GF-D8 (cell line): ENCODE measurements at regions not wholly inside any gene's neighbourhood (a gene's known extent, or its start where the extent isn't known, plus 50 kb on each side); places are given as distances from the start of the nearest gene placed in this dataset.

ENCODE experiments used
- DNase-seq: peaks from one replicate; lab custom pipeline; 2025; lab: John Stamatoyannopoulos, UW

DNA sequence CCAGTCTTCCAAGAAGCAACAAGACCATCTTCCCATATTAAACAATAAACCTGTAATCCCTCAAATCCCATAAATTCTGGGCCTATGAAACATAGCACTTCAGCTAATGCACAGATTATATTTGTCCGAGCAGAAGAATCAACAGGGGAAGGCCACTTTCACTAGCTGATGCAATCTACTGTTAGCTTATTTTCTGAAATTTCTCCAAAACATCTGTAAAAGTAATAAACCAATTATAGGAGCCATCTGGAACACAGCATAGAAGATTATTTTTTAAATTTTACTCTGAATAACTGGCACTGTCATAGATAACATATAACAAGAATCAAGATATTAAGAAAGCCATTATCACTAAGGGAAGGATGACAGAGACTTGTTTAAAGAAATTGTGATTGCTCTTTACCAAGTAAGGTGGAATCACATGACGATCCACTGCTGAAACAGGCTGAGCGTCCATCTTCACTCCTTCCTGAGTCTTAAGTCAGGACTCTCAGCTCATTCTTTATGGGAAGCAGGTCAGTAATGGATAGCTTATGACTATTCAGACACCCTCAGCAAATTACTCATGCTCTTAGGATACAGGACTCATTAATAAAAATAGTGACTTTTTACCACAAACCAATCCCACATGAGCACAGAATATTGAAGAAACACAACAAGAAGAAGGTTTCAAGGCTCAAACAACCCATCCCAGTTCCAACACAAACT, 719.5 kb downstream of the XPNPEP1 start:
- no peak for DNase-seq

GRCh38 chr10:109202111-109202510, 721.2 kb downstream of the XPNPEP1 start:
- DNase-seq: no peak

DNA sequence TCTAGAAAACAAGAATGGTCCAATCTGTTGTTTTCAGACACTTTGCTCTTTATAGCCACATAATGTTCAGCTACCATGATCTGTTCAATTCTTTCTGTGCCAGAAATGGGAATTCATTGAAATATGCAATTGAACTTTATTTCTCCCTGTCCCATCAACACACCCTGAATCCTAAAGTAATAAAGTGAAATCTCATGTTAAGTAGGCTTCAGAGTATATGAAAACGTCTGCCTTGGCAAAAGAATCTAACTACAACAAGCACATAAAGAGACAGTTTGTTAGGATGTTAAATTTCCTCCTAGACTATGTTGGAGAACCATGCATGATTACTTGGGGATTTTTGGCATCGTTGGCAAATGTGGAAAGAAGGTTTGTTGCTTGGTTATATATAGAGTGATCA, 722.7 kb downstream of the XPNPEP1 start:
- DNase-seq: no peak

DNA sequence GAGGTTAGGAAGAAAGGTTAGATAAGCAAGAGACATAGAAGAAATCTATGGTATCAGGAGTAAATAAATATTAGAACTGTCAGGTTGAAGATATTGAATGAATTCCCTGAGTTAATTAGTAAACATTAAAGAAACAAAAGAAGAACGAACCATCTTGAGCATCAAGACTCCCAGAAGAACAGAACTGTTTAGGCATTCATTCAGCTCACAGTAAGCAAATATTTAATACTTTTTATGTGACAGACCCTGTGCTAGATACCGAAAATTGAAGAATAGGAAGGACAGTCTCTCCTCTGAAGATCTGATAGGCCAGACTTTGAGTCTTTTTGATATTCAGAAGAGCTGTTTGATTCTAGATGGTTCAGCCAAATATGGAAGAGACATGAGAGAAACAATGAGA, 731.5 kb downstream of the XPNPEP1 start:
- no peak for DNase-seq

DNA sequence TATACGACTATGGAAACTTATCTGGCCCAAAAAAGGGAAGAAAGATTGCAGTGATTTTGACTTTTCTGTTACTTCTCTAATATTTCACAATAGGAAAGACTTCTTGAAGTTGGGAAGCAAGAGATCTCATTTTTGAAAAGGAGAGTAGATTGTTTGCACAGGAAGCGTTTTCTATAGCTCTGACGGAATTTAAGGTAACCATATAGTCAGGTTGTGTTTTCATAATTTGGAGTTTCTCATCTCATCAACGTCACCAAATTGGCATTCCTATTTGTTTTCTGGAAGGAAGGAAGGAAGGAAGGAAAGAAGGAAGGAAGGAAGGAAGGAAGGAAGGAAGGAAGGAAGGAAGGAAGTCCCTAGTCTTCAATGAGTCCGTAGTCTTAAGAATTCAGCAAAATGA, 732.0 kb downstream of the XPNPEP1 start:
- DNase-seq: no peak

- no peak for DNase-seq
Observed at GRCh38 chr10:109187677-109188076, 735.6 kb downstream of the XPNPEP1 start.

GRCh38 chr10:109183366-109183765, 739.9 kb downstream of the XPNPEP1 start:
- no peak for DNase-seq

DNA sequence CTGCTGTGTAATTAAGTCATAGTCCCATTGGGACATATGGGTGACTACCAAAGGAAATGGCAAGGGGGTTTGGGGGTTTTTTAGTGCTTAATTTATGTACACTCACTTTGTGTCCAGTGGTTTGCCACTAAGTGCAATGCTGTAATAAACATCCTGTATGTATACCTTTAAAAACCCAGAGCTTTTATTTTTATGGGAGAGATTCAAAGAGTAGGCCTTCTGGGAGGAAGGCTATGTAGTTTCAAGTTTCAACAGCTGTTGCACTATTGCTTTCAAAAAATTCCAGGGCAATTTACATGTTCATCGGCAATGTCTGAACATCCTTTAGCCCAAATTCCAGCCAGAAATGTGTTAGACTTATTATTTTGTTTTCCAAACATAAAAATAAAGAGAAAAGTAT, 744.7 kb downstream of the XPNPEP1 start:
- DNase-seq: no peak

GRCh38 chr10:109174526-109174925, 748.8 kb downstream of the XPNPEP1 start:
- no peak for DNase-seq

- no peak for DNase-seq
Observed at GRCh38 chr10:109173937-109174336, 749.4 kb downstream of the XPNPEP1 start.

- DNase-seq: no peak
Observed at GRCh38 chr10:109173121-109173520, 750.2 kb downstream of the XPNPEP1 start.

- no peak for DNase-seq
Observed at GRCh38 chr10:109166935-109167334, 756.4 kb downstream of the XPNPEP1 start.

DNA sequence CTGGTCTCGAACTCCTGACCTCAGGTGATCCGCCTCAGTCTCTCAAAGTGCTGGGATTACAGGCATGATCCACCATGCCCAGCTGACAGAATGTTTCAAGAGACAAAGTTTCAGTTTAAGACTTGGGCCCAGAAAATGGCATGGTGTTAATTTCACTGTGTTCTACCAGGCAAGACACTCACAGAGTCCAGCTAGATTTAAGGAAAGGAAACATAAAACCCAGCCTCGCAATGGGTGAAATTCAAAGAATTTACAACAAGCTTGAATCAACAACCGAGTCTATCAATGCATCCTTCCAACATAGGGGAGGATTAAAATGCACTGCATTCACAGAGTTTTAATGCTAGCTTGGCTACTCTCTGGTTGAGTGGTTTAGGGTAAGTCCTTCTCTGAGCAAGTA, 764.0 kb downstream of the XPNPEP1 start:
- no peak for DNase-seq

DNA sequence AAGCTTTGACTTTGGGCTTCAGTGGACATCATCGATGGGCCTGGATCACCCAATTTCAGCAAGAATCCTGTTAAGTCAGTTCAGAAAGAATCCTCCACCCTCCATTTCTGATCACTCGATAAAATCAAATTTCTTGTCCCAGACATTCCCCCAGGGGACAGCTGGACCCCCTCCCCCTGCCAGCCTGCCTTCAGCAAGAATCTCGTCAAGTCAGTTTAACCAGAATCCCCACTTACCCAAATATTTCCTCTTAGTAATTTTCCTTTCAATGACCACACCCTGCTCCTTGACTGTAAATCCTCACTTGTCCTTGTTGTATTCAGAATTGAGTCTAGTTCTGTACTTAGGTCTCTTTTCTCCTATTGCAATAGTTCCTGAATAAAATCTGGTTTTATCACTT, 766.9 kb downstream of the XPNPEP1 start:
- DNase-seq: no peak

DNA sequence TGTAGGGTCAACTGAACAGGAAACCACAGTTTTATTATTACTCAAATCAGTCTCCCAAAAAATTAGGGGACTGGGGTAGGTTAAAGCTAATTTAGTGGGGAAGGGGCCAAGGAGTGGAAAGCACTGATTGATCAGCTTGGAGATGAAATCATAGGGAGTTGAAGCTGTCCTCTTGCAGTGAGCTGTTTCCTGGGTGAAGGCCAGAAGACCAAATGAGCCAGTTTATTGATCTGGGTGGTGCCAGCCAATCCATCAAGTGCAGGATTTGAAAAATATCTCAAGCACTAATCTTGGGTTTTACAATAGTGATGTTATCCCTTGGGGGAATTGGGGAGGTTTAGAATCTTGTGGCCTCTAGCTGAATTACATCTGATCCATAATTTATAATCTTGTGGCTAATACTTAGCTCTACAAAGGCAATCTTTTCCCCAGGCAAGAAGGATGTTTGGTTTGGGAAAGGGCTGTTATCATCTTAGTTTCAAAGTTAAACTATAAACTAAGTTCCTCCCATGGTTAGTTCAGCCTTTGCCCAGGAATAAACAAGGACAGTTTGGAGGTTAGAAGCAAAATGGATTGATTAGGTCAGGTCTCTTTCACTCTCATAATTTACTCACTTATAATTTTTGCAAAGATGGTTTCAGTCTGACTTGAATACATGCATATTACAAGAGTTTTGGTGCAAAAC, 773.5 kb downstream of the XPNPEP1 start:
- DNase-seq: no peak

DNA sequence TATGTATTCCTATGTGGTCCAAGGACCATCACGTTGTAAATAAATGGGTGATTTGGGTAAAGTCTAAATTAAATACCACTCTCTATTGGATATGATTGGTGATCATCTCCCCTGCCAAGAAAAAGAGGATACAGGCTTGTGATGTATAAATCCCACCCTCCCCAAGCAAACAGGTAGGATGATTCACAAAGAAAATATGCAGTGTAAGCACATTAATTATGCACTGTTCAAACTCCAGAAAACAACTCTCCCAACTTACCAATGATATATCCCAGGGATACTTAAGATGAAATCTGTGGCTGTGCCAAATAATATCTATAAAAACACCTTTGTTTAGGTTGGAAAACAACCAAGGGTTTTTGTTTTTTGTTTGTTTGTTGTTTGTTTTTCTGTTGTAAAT, 795.9 kb downstream of the XPNPEP1 start:
- DNase-seq: no peak

GRCh38 chr10:109126541-109126940, 796.8 kb downstream of the XPNPEP1 start:
- DNase-seq: no peak

GRCh38 chr10:109126016-109126415, 797.3 kb downstream of the XPNPEP1 start:
- DNase-seq: no peak

GRCh38 chr10:109115179-109115578, 808.1 kb downstream of the XPNPEP1 start:
- no peak for DNase-seq

GRCh38 chr10:109114579-109114978, 808.7 kb downstream of the XPNPEP1 start:
- no peak for DNase-seq

DNA sequence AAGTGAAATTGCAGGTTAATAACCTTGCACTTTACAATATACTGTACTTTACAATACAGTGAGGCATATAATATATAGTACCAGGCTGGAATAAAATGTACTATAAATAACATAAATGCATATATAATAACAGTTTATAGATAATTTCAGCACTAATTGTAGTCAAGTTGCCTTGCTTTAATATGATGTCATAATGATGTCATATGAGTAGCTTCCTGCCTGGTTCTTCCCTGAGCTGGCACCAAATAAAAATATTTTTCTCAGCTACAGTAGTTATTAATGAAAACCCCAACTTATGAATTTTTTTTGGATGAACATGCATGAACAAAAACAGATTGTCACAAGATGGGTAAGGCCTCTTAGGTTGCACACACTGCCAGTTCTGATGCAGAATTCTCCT, 816.7 kb downstream of the XPNPEP1 start:
- DNase-seq: no peak

DNA sequence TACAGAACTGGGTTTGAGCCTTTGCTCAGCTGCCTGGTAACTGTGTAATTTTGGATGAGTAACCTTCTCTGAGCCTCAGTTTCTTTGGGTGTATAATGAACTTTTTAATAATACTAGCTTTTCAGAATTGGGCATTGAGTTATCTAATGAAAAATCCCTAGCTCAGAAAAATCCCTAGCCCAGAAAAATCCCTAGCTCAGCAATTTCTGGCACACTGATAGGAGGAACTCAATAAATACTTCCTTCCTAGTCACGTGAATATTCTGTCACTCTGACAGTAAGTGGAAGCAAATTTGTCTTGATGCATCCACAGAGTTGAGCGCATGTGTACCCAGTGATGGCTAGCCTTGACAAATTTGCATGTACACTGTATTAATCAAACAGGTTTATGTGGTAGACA, 817.6 kb downstream of the XPNPEP1 start:
- no peak for DNase-seq

GRCh38 chr10:109104806-109105205, 818.5 kb downstream of the XPNPEP1 start:
- no peak for DNase-seq

GRCh38 chr10:109103278-109103677, 820.0 kb downstream of the XPNPEP1 start:
- no peak for DNase-seq
